ENCODE measurements at regions not wholly inside any gene's neighbourhood (a gene's known extent, or its start where the extent isn't known, plus 50 kb on each side); places are given as distances from the start of the nearest gene placed in this dataset.

GRCh38 chr19:29422486-29423085 is 103.2 kb upstream of the VSTM2B start:
- TF ChIP-seq POLR2A (IDR thresholded peaks at IDR 0.05), result no peak
- TF ChIP-seq CTCF (IDR thresholded peaks at IDR 0.05), result no peak
